Nucleus accumbens (tissue), 56 donors: ENCODE measurements at regions not wholly inside any gene's neighbourhood (a gene's known extent, or its start where the extent isn't known, plus 50 kb on each side); places are given as distances from the start of the nearest gene placed in this dataset.
"Not testable (repeated sequence)": the region's sequence is repeated elsewhere in the genome, so short reads cannot be mapped to it uniquely, and the experiment has no call there.

Experiments used
- DNase-seq, 56 donors: peaks; one replicate each; lab custom pipeline; 2025; lab: John Stamatoyannopoulos, UW

GRCh38 chr6:13874191-13874549 lies 50.6 kb upstream of the RNF182 start:
- no peak for DNase-seq

- DNase-seq, result peak in 27 of 56 donors; percentile 3 to 61 (median 17)
Measured at GRCh38 chr6:13873288-13874190, 51.2 kb upstream of the RNF182 start.

- no peak for DNase-seq
Measured at GRCh38 chr6:13872681-13873080, 52.1 kb upstream of the RNF182 start.

- DNase-seq, result not testable (repeated sequence)
Measured at GRCh38 chr6:13872006-13872405, 52.7 kb upstream of the RNF182 start.

- peak in 2 of 56 donors; percentile 14 for DNase-seq
Measured at GRCh38 chr6:13870214-13870830, 54.4 kb upstream of the RNF182 start.

- no peak for DNase-seq
Measured at GRCh38 chr6:13868236-13868635, 53.9 kb upstream of the MCUR1 start.

- no peak for DNase-seq
Measured at GRCh38 chr6:13866301-13866700, 51.9 kb upstream of the MCUR1 start.

GRCh38 chr6:13865141-13865540 lies 50.8 kb upstream of the MCUR1 start:
- DNase-seq, result no peak

GRCh38 chr6:13864669-13865068 lies 50.3 kb upstream of the MCUR1 start:
- not testable (repeated sequence) for DNase-seq
